Neural progenitor cell (in vitro differentiated cells): ENCODE measurements at regions not wholly inside any gene's neighbourhood (a gene's known extent, or its start where the extent isn't known, plus 50 kb on each side); places are given as distances from the start of the nearest gene placed in this dataset.

ENCODE experiments used
- DNase-seq: peaks from one replicate; pipeline ENCODE4 v3.0.0-alpha.2; 2016; ENCODE audit warnings: low spot score
- H2AFZ ChIP-seq: fragments of 200-600 bp; sonication (generic); replicated peaks from 2 replicates; pipeline ENCODE4 v1.6.1; 2016; ENCODE audit warnings: antibody characterized with exemption
- H3F3A ChIP-seq: fragments of 200-600 bp; sonication (generic); 2 replicates; pipeline ENCODE4 v1.6.1; 2016; ENCODE audit warnings: antibody characterized with exemption, low read depth
- H3K27ac ChIP-seq: fragments of 200-600 bp; sonication (generic); 2 replicates; pipeline ENCODE4 v1.5.1; 2016; ENCODE audit warnings: mild to moderate bottlenecking
- H3K27me3 ChIP-seq: fragments of 200-600 bp; sonication (generic); 2 replicates; pipeline ENCODE4 v1.6.1; 2016; ENCODE audit warnings: mild to moderate bottlenecking, moderate library complexity
- H3K36me3 ChIP-seq: fragments of 200-600 bp; sonication (generic); 2 replicates; pipeline ENCODE4 v1.5.1; 2016
- H3K4me1 ChIP-seq: fragments of 200-600 bp; sonication (generic); 2 replicates; pipeline ENCODE4 v1.6.1; 2016; ENCODE audit warnings: mixed run types
- H3K4me2 ChIP-seq: fragments of 200-600 bp; sonication (generic); 2 replicates; pipeline ENCODE4 v1.6.1; 2016
- H3K4me3 ChIP-seq: fragments of 200-600 bp; sonication (generic); 2 replicates; pipeline ENCODE4 v1.5.1; 2016
- H3K79me2 ChIP-seq: fragments of 200-600 bp; sonication (generic); 2 replicates; pipeline ENCODE4 v1.6.1; 2016; ENCODE audit warnings: low read depth
- H3K9ac ChIP-seq: fragments of 200-600 bp; sonication (generic); 2 replicates; pipeline ENCODE4 v1.6.1; 2016
- H3K9me3 ChIP-seq: fragments of 200-600 bp; sonication (generic); 2 replicates; pipeline ENCODE4 v1.5.1; 2016; ENCODE audit warnings: low read depth
- H4K20me1 ChIP-seq: fragments of 200-600 bp; sonication (generic); 2 replicates; pipeline ENCODE4 v1.6.1; 2016; ENCODE audit warnings: low read depth
- H3K27ac Mint-ChIP-seq: 3 replicates; pipeline ENCODE4 v1.8.0; 2021; ENCODE audit warnings: mixed read lengths
- H3K27me3 Mint-ChIP-seq: 2 replicates; pipeline ENCODE4 v1.8.0; 2022; ENCODE audit warnings: low read depth, mild to moderate bottlenecking, inconsistent platforms, moderate library complexity, mixed read lengths; ENCODE audit not compliant: insufficient read depth
- H3K36me3 Mint-ChIP-seq: 3 replicates; pipeline ENCODE4 v1.8.0; 2021; ENCODE audit warnings: mixed read lengths
- H3K4me1 Mint-ChIP-seq: 3 replicates; pipeline ENCODE4 v1.8.0; 2021; ENCODE audit warnings: mixed read lengths
- H3K4me3 Mint-ChIP-seq: 3 replicates; pipeline ENCODE4 v1.8.0; 2021; ENCODE audit warnings: mild to moderate bottlenecking, moderate library complexity, mixed read lengths
- H3K9me3 Mint-ChIP-seq: 3 replicates; pipeline ENCODE4 v1.8.0; 2020; ENCODE audit warnings: mixed read lengths
- CTCF ChIP-seq: fragments of 200-600 bp; sonication (generic); IDR thresholded peaks from 2 replicates; pipeline ENCODE4 v1.5.1; 2017; ENCODE audit warnings: antibody characterized with exemption, mild to moderate bottlenecking
- EZH2 ChIP-seq: fragments of 200-600 bp; sonication (generic); IDR thresholded peaks from 2 replicates; pipeline ENCODE4 v1.6.1; 2017; ENCODE audit warnings: antibody characterized with exemption, mild to moderate bottlenecking, moderate library complexity
- EZH2phosphoT487 ChIP-seq: fragments of 200-600 bp; sonication (generic); IDR thresholded peaks from 2 replicates; pipeline ENCODE4 v1.6.1; 2017; ENCODE audit warnings: antibody characterized with exemption

- H3K27ac ChIP-seq: no peak overlapping the region
- H3K36me3 Mint-ChIP-seq: no peaks in the 10 kb centered on the region
- H2AFZ ChIP-seq: no peak overlapping the region
- no peak for DNase-seq
- peaks cover 8% of the 10 kb centered on the region for H3K27me3 Mint-ChIP-seq
- peaks cover 17% of the 10 kb centered on the region for H3K4me1 Mint-ChIP-seq
- no peak overlapping the region for H3K4me2 ChIP-seq
- no peaks in the 10 kb centered on the region for H3K9me3 ChIP-seq
- no peaks in the 10 kb centered on the region for H3F3A ChIP-seq
- H3K4me3 Mint-ChIP-seq: no peak overlapping the region
- no peaks in the 10 kb centered on the region for H3K27me3 ChIP-seq
- H3K79me2 ChIP-seq: no peaks in the 10 kb centered on the region
- peaks cover 5% of the 10 kb centered on the region for H3K4me1 ChIP-seq
- H3K9me3 Mint-ChIP-seq: no peaks in the 10 kb centered on the region
- no peak overlapping the region for H3K4me3 ChIP-seq
- H4K20me1 ChIP-seq: no peaks in the 10 kb centered on the region
- H3K9ac ChIP-seq: no peak overlapping the region
- no peak overlapping the region for H3K27ac Mint-ChIP-seq
- TF ChIP-seq EZH2phosphoT487 (no peak), CTCF (no peak), EZH2 (no peak)
- H3K36me3 ChIP-seq: no peaks in the 10 kb centered on the region
Observed at GRCh38 chr4:181956512-181956911, 286.7 kb upstream of the TENM3 start.

GRCh38 chr4:181957088-181957487 lies 286.1 kb upstream of the TENM3 start:
- no peaks in the 10 kb centered on the region for H3K27me3 ChIP-seq
- Mint-ChIP-seq H3K9me3 (no peaks in the 10 kb centered on the region), H3K4me3 (no peak overlapping the region), H3K27ac (no peak overlapping the region), H3K36me3 (no peaks in the 10 kb centered on the region), H3K4me1 (peaks cover 17% of the 10 kb centered on the region), H3K27me3 (peaks cover 8% of the 10 kb centered on the region)
- H4K20me1 ChIP-seq: no peaks in the 10 kb centered on the region
- peaks cover 5% of the 10 kb centered on the region for H3K4me1 ChIP-seq
- H3K9ac ChIP-seq: no peak overlapping the region
- H3F3A ChIP-seq: no peaks in the 10 kb centered on the region
- no peaks in the 10 kb centered on the region for H3K36me3 ChIP-seq
- TF ChIP-seq EZH2phosphoT487 (no peak), EZH2 (no peak), CTCF (no peak)
- no peak overlapping the region for H2AFZ ChIP-seq
- no peaks in the 10 kb centered on the region for H3K79me2 ChIP-seq
- H3K27ac ChIP-seq: no peak overlapping the region
- no peak overlapping the region for H3K4me2 ChIP-seq
- no peak overlapping the region for H3K4me3 ChIP-seq
- H3K9me3 ChIP-seq: no peaks in the 10 kb centered on the region
- DNase-seq: no peak

GRCh38 chr4:181958446-181958845 lies 284.8 kb upstream of the TENM3 start:
- Histone ChIP-seq H4K20me1 (no peaks in the 10 kb centered on the region), H3K4me1 (no peaks in the 10 kb centered on the region), H3K27ac (no peak overlapping the region), H3K79me2 (no peaks in the 10 kb centered on the region), H3K9ac (no peak overlapping the region), H2AFZ (no peak overlapping the region), H3K9me3 (no peaks in the 10 kb centered on the region), H3K27me3 (no peaks in the 10 kb centered on the region), H3K36me3 (no peaks in the 10 kb centered on the region), H3K4me3 (no peak overlapping the region), H3F3A (no peaks in the 10 kb centered on the region), H3K4me2 (no peak overlapping the region)
- no peaks in the 10 kb centered on the region for H3K36me3 Mint-ChIP-seq
- H3K27ac Mint-ChIP-seq: no peak overlapping the region
- H3K4me3 Mint-ChIP-seq: no peak overlapping the region
- peaks cover 10% of the 10 kb centered on the region for H3K4me1 Mint-ChIP-seq
- no peaks in the 10 kb centered on the region for H3K9me3 Mint-ChIP-seq
- peaks cover under 1% of the 10 kb centered on the region for H3K27me3 Mint-ChIP-seq
- DNase-seq: no peak
- TF ChIP-seq EZH2 (no peak), CTCF (no peak), EZH2phosphoT487 (no peak)

- Histone ChIP-seq H3K27me3 (no peaks in the 10 kb centered on the region), H3K4me2 (no peak overlapping the region), H3K4me1 (no peaks in the 10 kb centered on the region), H2AFZ (no peak overlapping the region), H3K9ac (no peak overlapping the region), H3K9me3 (no peaks in the 10 kb centered on the region), H3K27ac (no peak overlapping the region), H3K36me3 (no peaks in the 10 kb centered on the region), H3K79me2 (no peaks in the 10 kb centered on the region), H3F3A (no peaks in the 10 kb centered on the region), H3K4me3 (no peak overlapping the region), H4K20me1 (no peaks in the 10 kb centered on the region)
- Mint-ChIP-seq H3K27me3 (no peaks in the 10 kb centered on the region), H3K27ac (no peak overlapping the region), H3K4me3 (no peak overlapping the region), H3K4me1 (peaks cover 10% of the 10 kb centered on the region), H3K36me3 (no peaks in the 10 kb centered on the region), H3K9me3 (no peaks in the 10 kb centered on the region)
- TF ChIP-seq EZH2 (no peak), CTCF (no peak), EZH2phosphoT487 (no peak)
- DNase-seq: no peak
Observed at GRCh38 chr4:181959121-181959520, 284.1 kb upstream of the TENM3 start.
